Omental fat pad (tissue), 3 donors: ENCODE measurements at regions not wholly inside any gene's neighbourhood (a gene's known extent, or its start where the extent isn't known, plus 50 kb on each side); places are given as distances from the start of the nearest gene placed in this dataset.

Experiments
- ATAC-seq: fragments of 150-250 bp; one replicate; pipeline ENCODE4 v1.9.1; 2016; ENCODE audit warnings: mild to moderate bottlenecking, moderate library complexity; ENCODE audit not compliant: low FRiP score
- DNase-seq: peaks from one replicate; pipeline ENCODE4 v3.0.0-alpha.2; 2019; ENCODE audit warnings: low spot score
- CTCF ChIP-seq, 3 donors: fragments of 450-650 bp; IDR thresholded peaks; one replicate each; pipeline ENCODE4 v1.5.1; 2016 to 2017; ENCODE audit warnings: antibody characterized with exemption in 3 of 3, mild to moderate bottlenecking in 3 of 3, moderate library complexity in 2 of 3

- no peak for TF ChIP-seq CTCF (IDR thresholded peaks at IDR 0.05)
- no peak for ATAC-seq
Measured at GRCh38 chr9:18371141-18371540, 102.8 kb upstream of the ADAMTSL1 start.

DNA sequence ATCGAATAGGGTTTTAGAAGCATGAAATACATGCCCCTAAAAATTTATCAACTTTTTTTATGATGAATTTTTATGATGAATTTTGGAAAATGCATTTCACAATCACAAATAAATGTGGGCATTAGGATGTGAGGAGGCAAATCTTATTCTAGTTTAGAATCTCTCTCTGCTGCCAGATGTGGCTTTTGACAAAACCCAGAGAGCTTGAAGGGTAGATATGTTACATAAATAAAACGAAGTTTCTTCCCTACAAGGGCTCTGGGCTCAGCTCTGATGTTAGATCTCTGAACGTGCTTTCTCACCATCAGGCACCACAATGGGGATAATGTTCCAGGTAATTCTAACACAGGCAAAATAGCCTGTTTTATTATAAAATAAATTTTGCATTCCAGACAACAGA is 102.3 kb upstream of the ADAMTSL1 start:
- no peak for TF ChIP-seq CTCF (IDR thresholded peaks at IDR 0.05)
- ATAC-seq (no peak), DNase-seq (no peak)

More at GRCh38 chr9:18371141-18371540, 102.8 kb upstream of the ADAMTSL1 start:
- DNase-seq, result no peak

- ATAC-seq (no peak), DNase-seq (no peak)
- no peak for TF ChIP-seq CTCF (IDR thresholded peaks at IDR 0.05)
Measured at GRCh38 chr9:18379073-18379811, 94.7 kb upstream of the ADAMTSL1 start.

DNA sequence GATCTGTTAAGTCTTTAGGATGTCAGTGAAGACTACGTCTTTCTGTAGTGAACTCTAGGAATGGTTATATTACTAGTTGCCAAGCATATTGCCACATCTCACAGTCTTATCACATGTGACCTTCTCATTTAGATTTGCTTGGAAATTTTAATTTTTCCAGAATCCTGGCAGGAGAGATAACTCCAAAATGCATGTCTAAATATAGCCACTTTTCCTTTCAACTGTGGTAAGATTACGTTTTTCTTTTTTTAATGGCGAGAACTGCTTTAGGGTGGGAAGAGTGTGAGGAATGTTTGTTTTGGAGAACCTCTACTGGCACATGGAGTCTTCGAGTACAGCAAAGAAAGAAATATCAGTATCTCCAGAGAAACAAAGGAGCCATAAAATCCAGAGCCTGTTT is 91.7 kb upstream of the ADAMTSL1 start:
- ATAC-seq, result peak; percentile 49
- DNase-seq, result no peak
- no peak for TF ChIP-seq CTCF (IDR thresholded peaks at IDR 0.05)

- DNase-seq, result no peak
- no peak for ATAC-seq
- no peak for TF ChIP-seq CTCF (IDR thresholded peaks at IDR 0.05)
Measured at GRCh38 chr9:18384066-18384465, 89.9 kb upstream of the ADAMTSL1 start.

DNA sequence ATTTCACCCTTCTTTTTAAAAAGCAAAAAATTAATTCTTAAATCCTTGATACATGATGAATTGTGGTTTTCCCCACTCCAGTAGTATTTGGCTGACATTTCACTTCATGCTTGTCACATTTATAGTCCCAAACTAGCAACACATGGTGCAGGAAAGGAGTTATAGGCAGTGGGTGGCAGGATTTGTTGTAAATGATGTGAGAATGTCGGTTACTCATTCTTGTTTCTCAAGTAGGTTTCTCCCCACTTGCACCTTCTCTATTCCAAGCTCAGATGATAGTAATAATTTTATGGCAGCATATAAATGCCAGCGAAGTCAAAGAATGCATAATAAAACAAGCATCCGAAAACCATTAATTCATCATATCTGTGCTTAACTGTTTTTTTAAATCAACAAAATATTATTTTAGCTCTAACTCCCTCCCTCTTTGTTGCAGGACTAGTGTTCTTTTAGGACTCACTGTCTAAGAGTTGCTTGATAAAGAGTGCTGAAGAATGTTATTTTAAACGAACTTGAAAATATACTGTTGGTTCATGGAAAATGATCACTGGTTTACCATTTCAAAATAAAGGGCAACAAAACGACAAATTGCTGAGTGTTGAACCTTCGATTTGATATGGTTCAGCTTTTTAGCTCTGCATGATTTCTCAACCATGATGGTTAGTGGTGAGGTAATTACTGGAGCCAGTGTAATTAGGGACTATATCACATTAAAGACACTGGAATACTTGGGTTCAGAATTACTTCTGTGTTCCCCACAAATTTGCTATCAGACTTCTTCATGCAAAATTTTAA is 88.1 kb upstream of the ADAMTSL1 start:
- no peak for TF ChIP-seq CTCF (IDR thresholded peaks at IDR 0.05)
- ATAC-seq (no peak), DNase-seq (no peak)
